ENCODE measurements at regions not wholly inside any gene's neighbourhood (a gene's known extent, or its start where the extent isn't known, plus 50 kb on each side); places are given as distances from the start of the nearest gene placed in this dataset.

- no peak for DNase-seq
These were observed 151.5 kb upstream of the LRFN2 start for GRCh38 chr6:40738551-40739193.

DNA sequence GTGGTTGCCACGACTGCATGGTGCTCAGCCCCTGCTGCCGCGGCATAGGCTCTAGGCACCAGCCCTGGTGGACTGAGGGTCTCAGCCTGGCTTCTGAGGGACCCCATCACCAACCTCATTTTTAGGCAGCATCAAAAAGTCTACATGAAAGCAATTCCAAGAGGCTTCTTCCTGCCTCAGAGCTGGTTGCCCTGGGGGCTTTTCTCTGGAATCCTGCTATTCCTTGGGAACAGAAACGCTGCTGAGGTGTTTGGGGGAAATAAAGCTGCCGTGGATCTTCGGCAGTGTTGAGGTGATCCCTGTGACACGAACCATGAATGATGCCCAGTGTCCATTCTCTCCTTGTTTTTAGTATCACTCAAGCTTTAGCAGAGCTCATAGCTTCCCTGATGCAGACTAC lies 148.4 kb upstream of the LRFN2 start:
- no peak for DNase-seq

GRCh38 chr6:40735121-40735520 lies 148.0 kb upstream of the LRFN2 start:
- DNase-seq, result no peak

DNA sequence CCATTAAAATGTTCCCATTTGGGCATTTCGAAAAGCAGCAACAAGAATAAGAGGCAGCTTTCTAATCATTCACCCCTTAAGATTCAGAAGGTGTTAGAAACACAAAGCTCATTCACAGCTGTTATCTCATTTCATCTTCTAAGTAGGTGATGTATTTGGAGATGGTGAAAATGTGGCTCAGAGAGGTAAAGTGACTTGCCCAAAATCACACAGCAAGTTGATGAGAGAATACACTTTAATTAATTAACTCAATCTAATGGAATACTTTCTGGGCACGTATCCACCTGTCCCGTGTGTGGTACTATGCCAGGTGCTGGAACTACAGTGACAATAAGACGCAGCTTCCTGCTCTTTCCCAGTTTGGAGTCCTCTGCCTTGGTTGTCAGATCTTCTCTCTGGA lies 147.4 kb upstream of the LRFN2 start:
- DNase-seq, result no peak

- DNase-seq, result no peak
These were observed 146.7 kb upstream of the LRFN2 start for GRCh38 chr6:40733770-40734396.

- no peak for DNase-seq
These were observed 146.1 kb upstream of the LRFN2 start for GRCh38 chr6:40733290-40733689.

GRCh38 chr6:40732878-40733277 lies 145.7 kb upstream of the LRFN2 start:
- no peak for DNase-seq

- DNase-seq, result no peak
These were observed 141.5 kb upstream of the LRFN2 start for GRCh38 chr6:40728643-40729042.

DNA sequence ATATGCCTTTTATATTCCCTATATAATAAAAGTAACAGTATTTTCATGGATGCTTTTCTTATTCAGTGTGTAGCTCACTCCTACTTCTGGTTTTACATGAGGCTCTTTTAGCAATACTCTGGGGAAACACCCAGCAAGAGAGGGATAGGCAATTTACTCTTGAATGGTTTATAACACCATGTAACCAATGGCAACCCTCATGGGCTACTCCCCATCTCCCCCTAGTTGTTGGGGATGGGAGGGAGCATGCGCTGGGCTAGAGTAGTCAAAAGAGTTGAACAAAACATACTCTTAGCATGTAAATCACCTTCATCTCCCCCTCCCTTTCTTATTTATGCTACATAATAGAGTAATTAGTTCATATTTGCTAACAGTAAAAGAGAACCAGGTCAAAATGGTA lies 140.1 kb upstream of the LRFN2 start:
- no peak for DNase-seq

DNA sequence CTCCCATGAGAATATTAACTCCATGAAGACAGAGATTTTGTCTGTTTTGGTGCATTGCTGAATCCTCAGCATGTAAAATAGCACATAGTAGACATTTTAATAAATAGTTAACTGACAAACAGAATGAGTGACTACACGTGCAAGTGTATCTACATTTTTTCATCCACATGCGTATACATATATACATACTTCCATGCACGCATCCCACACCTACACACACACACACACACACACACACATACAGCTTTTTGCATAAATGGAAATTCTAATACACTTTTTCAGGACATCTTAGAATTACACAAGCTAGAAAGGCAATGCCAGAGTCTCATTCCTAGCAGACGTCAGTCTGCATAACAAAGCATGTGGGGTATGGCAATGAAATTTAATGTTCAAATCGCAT lies 139.7 kb upstream of the LRFN2 start:
- DNase-seq, result no peak

GRCh38 chr6:40725390-40725789 lies 138.2 kb upstream of the LRFN2 start:
- no peak for DNase-seq

- no peak for DNase-seq
These were observed 137.7 kb upstream of the LRFN2 start for GRCh38 chr6:40724886-40725285.

- no peak for DNase-seq
These were observed 136.8 kb upstream of the LRFN2 start for GRCh38 chr6:40723967-40724366.

- DNase-seq, result no peak
These were observed 135.5 kb upstream of the LRFN2 start for GRCh38 chr6:40722553-40723258.

GRCh38 chr6:40722091-40722490 lies 134.9 kb upstream of the LRFN2 start:
- no peak for DNase-seq

DNA sequence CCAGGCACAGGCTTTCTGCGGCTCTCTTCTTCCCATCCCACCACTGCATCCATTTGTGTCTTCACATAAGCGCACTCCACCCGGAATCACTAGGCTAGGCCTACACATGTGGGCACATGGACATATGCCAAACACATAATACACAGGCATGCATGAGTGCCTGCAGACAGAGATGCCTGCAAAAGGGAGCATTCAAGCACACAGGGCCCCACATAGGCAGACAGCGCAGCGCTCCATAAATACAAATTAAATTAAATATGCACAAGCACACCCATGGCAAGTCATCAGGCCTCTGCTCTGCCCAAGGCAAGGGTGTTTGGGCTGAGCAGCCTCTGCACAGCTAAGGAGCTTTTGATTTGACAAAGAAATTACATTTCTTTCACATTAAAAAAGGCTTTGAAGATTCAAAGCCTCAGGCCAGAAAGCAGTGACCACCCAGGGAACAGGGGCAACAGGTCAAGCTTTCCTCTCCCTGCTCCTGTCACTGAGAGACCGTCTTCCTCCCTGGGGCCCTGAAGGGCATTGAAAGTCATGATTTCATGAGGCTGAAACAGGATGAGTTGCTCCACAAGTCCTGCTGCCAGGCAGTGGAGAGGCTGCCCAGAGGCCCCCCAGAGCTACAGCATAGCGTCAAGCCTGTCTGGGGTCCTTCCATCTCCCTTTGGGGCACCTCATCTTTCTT lies 134.2 kb upstream of the LRFN2 start:
- DNase-seq, result no peak

DNA sequence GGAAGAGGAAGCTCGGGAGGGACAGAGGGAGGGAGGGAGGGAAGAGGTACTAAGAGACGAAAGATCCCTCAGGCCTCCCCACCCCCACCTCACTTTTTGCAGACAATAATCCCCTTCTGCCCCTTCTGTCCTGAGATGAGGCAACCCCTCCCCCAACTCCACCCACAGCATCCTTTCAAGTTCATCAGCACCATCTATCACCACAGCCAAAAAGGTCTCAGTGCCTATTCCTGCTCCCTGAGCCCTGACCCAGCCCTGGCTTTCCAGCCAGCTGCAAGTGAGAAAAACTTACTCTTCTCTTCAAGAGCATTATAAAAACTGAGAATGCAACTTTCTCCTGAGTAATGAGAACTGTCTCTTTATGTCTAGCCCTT lies 133.2 kb upstream of the LRFN2 start:
- DNase-seq, result no peak

DNA sequence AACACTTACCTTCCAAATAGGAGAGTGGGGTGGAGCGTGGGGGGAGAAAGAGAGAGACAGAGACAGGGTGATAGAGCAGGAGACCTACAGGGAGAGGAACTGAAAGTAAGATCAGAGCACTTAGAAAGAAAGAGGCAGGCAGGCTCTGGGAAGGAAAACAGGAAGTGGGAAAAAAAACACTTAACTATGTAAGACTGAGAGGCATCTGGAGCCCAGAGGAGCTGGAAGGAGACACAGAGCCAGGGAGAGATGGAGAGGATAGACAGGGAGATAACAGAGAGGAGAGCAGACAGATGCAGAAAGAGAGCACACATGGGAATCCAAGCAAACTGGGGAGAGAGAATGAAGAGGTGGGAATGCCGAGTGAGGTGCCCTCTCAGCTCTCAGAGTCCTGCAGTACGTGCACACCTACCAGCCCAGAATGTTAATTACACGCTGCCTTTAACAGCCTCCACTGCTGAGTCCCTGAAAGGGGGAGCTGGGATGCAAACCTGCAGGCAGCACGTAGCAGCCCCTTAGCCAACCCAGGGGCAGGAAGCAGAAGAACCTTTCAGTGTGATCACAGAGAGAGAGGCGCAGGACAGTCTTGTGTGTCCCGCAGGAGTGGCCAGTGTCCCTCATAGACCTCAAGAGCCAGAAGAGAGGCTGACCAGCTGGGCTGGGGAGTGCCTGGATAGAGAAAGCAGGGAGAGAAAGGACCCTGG lies 132.7 kb upstream of the LRFN2 start:
- DNase-seq, result no peak

- no peak for DNase-seq
These were observed 131.2 kb upstream of the LRFN2 start for GRCh38 chr6:40718401-40718800.

DNA sequence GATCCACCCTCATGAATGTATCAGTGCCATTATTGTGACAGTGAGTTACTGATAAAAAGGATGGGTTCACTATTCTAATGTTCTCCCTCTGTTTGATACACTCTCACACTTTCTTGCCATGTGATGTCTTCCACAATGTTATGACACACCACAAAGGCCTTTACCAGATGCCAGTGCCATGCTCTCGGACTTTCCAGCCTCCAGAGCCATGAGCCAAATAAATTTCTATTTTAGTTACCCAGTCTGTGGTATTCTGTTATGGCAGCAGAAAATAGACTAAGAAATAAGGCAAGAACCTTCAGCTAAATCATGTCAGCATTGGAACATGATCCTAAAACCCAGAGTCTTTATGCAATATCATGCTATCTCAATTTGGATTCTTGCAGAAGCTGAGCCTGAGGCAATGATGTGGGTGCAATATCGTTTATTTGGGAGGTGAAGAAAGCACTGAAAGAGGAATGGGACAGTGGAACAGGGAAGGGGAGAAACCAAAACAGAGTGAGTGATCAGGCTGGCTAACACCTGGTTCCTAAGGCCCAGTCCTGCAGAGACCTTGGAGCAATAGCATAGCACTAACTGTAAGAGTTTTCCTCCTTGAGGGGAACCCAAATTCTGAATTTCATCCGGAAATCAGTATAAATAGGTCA lies 130.4 kb upstream of the LRFN2 start:
- no peak for DNase-seq

DNA sequence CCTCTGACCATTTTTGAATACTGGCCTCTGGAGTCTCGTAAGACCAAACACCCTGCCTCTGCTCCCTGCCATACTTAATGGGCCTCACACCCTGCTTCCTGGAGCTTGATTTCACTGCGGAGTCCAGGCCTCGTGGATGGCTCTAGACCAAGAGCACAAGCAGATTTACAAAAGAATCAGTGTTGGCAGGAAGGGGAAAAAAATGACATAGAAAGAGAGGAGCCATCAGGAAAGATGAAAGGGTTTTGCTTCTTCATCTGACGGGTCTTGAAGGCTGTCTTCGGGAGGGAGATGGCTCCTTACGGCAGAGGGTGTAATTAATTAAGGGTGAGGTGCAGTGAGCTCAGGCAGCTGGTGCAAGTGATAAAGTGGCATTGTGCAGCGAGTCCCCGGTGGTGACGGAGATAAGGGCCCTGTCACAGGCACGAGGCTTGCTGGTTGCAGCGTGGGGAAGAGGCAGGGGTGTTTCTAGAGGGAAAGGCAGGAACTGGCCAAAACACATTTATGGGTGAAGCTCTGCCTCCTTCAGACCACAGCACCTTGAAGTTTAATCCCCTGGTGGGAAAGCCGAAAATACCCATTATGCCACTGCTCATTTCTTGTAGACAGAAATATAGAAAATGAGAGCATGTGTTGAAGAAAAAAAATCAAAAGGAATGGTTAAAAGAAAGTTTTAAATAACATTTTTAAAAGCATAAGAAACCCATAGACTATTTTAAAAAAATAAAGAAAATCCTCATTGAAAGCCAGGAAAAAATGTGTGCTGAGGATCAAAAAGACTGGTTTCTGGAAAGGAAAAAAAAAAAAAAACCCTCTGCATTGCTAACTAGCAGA lies 128.6 kb upstream of the LRFN2 start:
- no peak for DNase-seq
